ENCODE measurements at regions not wholly inside any gene's neighbourhood (a gene's known extent, or its start where the extent isn't known, plus 50 kb on each side); places are given as distances from the start of the nearest gene placed in this dataset.
"Not testable (repeated sequence)": the region's sequence is repeated elsewhere in the genome, so short reads cannot be mapped to it uniquely, and the experiment has no call there.

GRCh38 chr13:80727321-80727975, 386.5 kb upstream of the SPRY2 start:
- DNase-seq = no peak

GRCh38 chr13:80726868-80727267, 385.9 kb upstream of the SPRY2 start:
- no peak for DNase-seq

DNA sequence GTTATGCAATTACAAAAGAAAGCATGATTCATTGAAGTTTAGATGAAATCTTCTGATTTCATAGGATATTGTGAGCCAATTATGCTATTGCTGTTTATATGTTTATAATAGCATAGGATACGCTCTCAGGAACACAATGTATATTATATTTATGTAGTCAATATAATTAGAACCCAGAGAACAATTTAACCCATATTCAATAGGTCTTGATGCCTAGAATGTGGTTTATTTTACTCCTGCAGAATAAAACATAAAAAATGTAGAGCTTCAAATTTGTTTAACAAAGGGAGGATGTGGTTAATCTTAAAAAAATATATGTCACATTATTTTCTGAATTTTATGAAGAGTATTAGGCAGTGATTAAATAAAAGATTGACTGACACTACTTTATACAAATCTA, 380.8 kb upstream of the SPRY2 start:
- no peak for DNase-seq

DNA sequence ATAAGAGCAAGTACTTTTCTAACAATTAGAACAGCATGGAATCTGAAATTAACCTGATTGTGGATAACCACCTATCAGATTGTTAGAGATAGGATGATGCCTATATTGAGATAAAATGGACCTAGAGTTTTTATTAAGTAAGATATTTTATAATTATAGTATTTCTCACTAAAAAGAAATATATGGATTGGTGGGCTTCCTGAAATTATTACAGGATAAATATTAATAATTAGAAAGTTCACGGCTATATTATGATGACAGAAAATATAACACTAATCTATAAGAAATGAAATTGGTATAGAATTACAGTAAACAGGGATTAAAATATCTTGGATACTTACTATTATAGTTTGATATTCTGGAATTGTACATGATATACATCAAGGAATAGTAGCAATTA, 378.0 kb upstream of the SPRY2 start:
- no peak for DNase-seq

DNA sequence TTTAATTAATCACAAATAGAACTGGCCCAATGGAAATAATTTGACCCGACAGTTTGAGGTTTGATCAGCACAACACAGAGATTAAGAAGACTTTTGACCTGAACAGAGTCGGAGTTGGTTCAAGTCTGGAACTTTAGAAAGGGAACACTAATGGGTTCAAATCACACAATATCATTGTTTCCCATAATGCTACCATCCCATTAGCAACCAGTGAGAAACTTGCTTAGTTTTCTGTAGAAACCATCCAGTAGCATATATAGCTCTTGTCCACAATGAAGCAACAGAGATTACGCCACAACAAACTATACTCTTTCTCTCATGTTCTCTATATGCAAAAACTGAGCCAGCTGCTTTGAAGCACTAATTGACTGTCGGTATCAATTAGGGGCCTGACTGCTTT, 376.9 kb upstream of the SPRY2 start:
- DNase-seq = no peak

DNA sequence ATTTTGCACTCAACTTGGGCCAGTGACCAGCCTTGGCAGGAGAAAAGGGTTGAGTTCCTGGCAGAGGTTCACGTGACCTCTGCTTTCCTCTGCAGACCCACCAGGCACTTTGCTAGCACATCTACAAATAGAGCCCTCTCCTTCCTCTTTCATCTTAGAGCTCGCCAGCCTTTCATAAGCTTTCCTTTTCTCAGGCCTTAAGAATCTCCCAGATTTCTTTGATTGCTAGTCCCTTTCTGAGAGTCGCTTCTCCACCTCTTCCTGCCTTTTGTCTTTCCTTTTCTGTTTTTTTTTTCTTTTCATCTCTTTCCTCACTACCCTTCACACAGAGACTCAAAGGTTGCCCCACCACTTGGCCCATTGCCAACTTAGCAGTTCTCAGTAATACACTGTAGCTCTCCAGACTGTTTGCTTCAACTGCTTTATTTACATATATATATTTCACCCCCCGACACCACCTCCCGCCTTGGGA, 375.7 kb upstream of the SPRY2 start:
- no peak for DNase-seq

DNA sequence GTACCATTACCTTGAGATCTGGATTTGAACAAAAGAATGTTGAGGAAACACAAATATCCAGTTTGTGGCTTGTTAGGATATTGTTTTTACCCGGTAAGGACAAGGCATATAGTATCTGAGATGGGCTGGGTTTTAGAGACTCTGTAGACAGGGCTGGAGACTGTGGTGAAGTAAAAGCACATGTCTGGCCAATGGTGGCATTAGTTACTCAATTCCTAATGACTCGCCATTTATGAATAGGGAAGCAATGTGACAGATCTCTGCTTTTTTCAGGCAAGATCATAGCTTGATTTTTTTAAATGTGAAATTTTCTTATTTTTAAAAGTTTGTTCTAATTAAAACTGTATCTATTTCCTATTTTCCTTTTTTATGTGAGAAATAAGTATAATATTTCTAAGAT, 371.1 kb upstream of the SPRY2 start:
- DNase-seq = no peak

DNA sequence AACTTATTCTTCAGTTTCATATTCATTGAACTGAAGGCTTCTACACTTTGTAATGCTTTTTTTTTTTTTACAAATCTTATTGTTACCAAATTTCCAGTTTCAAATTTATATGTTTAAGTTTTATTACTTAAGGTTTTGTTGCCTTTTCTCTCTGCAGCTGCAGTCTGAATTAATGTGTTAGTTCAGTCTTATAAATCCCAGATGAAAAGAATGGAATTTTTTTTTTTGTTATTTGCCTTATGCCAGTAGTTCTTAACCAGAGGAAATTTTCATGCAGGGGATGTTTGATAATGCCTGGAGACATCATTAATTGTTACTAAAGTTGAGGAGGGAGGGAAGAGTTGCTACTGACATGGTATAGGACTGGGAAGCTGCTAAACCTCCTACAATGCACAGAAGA, 367.9 kb upstream of the SPRY2 start:
- DNase-seq = no peak

GRCh38 chr13:80707000-80707983, 366.4 kb upstream of the SPRY2 start:
- no peak for DNase-seq

DNA sequence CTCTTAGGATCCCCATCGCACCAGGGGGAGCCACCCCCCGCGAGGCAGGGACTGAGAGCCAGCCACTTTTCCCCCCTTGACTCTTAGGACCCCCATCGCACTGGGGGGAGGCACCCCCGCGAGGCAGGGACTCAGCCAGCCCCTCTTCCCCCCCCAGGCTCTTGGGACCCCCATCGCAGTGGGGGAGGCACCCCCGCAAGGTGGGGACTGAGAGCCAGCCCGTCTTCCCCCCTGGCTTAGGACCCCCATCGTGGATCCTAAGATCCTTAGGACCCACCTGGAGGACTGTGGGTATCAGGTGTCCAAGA, 365.2 kb upstream of the SPRY2 start:
- DNase-seq = no peak

DNA sequence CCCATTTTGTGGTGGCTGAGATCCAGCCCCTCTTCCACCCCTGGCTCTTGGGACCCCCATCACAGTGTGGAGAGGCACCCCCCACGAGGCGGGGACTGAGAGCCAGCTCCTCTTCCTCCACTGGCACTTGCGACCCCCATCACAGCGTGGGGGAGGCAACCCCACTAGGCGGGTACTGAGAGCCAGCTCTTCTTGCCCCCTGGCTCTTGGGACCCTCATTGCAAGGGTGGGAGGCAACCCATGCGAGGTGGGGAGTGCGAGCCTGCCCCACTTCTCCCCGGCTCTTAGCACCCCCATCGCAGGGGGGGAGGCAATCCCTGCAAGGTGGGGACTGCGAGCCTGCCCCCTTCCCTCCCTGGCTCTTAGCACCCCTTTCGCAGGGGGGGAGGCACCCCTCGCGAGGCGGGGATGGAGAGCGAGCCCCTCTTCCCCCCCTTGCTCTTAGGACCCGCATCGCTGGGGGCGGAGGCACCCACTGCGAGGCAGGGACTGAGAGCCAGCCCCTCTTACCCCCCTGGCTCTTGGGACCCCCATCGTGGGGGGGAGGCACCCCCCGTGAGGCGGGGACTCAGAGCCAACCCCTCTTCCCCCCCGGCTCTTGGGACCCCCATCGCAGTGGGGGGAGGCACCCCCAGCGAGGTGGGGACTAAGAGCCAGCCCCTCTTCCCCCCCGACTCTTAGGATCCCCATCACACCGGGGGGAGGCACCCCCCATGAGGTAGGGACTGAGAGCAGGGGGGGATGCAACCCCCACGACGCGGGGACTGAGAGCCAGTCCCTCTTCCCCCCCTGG, 364.6 kb upstream of the SPRY2 start:
- DNase-seq = no peak

DNA sequence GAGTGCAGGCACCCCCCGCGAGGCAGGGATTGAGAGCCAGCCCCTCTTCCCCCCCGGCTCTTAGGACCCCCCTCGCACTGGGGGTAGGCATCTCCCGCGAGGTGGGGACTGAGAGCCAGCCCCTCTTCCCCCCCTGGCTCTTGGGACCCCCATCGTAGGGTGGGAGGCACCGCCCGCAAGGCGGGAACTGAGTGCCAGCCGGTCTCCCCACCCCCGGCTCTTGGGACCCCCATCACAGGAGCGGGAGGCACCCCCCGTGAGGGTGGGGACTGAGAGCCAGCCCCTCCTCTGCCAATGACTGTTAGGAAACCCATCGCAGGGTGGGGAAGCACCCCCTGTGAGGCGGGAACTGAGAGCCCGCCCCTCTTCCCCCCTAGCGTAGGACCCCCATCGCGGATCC, 363.4 kb upstream of the SPRY2 start:
- DNase-seq = no peak

DNA sequence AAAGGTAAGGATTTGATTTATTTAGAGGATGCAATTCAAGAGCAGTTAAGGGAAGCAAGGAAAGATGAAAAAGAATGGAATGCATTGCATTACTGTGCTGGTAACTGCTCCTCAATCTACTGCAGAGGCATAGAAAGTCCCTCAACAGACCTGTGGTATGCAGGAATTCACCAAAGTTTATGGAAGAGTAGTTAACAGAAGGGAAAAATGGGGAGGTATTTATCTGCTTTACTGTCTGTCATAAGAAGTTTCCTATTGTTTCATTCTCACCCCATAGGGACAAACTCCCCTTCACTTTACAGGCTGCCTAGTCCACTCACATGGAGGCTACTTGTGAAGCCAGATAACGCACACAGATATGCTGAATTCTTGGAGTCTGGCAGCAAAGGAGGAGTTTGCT, 354.9 kb upstream of the SPRY2 start:
- no peak for DNase-seq

DNA sequence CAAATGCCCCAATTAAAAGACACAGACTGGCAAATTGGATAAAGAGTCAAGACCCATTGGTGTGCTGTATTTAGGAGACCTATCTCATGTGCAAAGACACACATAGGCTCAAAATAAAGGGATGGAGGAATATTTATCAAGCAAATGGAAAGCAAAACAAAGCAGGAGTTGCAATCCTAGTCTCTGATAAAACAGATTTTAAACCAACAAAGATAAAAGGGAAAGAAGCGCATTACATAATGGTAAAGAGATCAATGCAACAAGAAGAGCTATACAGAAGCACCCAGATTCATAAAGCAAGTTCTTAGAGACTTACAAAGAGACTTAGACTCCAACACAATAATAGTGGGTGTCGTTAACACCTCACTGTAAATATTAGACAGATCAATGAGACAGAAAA, 350.9 kb upstream of the SPRY2 start:
- not testable (repeated sequence) for DNase-seq

DNA sequence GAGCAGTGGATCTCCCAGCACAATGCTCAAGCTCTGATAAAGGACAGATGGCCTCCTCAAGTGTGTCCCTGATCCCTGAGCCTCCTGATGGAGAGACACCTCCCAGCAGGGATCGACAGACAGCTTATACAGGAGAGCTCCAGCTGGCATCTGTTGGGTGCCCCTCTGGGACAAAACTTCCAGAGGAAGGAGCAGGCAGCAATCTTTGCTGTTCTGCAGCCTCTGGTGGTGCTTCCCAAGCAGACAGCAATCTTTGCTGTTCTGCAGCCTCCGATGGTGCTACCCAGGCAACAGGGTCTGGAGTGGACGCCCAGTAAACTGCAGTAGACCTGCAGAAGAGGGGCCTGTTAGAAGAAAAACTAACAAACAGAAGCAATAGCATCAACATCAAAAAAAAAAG, 349.3 kb upstream of the SPRY2 start:
- no peak for DNase-seq

- DNase-seq = no peak
Measured at GRCh38 chr13:80688593-80688992, 347.7 kb upstream of the SPRY2 start.

- no peak for DNase-seq
Measured at GRCh38 chr13:80685942-80686341, 345.0 kb upstream of the SPRY2 start.

GRCh38 chr13:80684217-80684991, 343.5 kb upstream of the SPRY2 start:
- no peak for DNase-seq

DNA sequence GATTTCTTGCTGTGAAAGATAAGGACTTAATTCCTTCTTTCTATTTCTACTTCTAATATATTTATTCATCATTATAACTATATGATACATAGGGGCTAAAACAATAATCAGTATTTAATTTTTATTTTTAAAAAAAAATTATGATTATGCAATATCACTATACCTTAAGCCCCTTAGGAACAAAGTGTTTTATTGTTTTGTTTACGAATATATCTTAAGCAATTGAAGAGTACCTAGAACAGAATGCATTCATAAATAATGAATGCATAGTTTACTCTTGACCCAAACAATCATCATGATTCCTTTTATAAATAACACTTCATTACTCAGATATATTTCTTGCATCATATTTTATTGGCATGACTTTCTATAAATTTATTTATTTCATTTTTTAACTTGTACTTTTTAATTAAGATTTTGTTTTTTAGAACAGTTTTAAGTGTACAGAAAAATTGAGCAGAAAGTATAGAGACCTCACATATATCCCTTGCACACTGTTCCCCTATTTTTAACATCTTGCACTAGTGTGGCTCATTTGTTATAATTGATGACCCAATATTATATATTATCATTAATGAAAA, 339.9 kb upstream of the SPRY2 start:
- no peak for DNase-seq

- DNase-seq = no peak
Measured at GRCh38 chr13:80679423-80679822, 338.5 kb upstream of the SPRY2 start.

DNA sequence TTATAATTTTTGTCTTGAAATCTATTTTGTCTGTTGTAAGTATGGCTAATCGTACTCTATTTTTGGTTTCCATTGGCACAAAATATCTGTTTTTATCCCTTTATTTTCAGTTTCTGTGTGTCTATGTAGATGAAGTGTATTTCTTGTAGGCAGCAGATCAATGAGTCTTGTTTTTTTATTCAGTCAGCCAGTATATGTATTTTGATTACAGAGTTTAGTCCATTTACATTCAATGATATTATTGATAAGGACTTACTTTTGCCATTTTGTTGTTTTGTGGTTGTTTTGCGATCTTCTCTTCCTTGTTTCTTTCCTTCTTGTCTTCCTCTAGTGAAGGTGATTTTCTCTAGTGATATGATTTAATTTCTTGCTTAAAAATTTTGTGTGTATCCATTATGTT, 336.3 kb upstream of the SPRY2 start:
- DNase-seq = no peak

- not testable (repeated sequence) for DNase-seq
Measured at GRCh38 chr13:80675442-80675841, 334.5 kb upstream of the SPRY2 start.

All from activated naive CD4-positive, alpha-beta T cell treated with anti-CD3 and anti-CD28 coated beads, Interleukin-2, amount 50 U/mL, for 16 hours (primary cell).